Body of pancreas (tissue), 4 donors: ENCODE measurements at regions not wholly inside any gene's neighbourhood (a gene's known extent, or its start where the extent isn't known, plus 50 kb on each side); places are given as distances from the start of the nearest gene placed in this dataset.

ENCODE experiments used
- ATAC-seq: fragments of 150-250 bp; one replicate; pipeline ENCODE4 v1.9.1; 2016
- DNase-seq, 4 donors: peaks; one replicate each; pipeline ENCODE4 v3.0.0-alpha.2; 2019
- H3K27ac ChIP-seq, 4 donors: fragments of 200-600 bp; sonication (generic); 1 replicate in 3 of 4; 2 replicates in 1 of 4; pipeline versions ENCODE4 v1.5.1 to v1.6.1; 2016 to 2019; ENCODE audit warnings: mild to moderate bottlenecking in 1 of 4, mixed read lengths in 1 of 4, moderate library complexity in 1 of 4
- H3K27me3 ChIP-seq, 2 donors: fragments of 200-600 bp; sonication (generic); one replicate each; pipeline ENCODE4 v1.6.0; 2016; ENCODE audit warnings: mild to moderate bottlenecking in 1 of 2
- H3K36me3 ChIP-seq, 2 donors: fragments of 200-600 bp; sonication (generic); replicated peaks in 1 of 2; 2 replicates each; pipeline ENCODE4 v1.5.1; 2016; ENCODE audit warnings: low read depth in 2 of 2; ENCODE audit not compliant: insufficient read depth in 1 of 2
- H3K4me1 ChIP-seq: fragments of 200-600 bp; sonication (generic); one replicate; pipeline ENCODE4 v1.6.0; 2016
- H3K4me3 ChIP-seq, 2 donors: fragments of 200-600 bp; sonication (generic); 1 replicate in 1 of 2; 2 replicates in 1 of 2; pipeline ENCODE4 v1.5.1; 2016 to 2019
- H3K9me3 ChIP-seq, 3 donors: fragments of 200-600 bp; sonication (generic); 1 replicate in 2 of 3; 2 replicates in 1 of 3; pipeline ENCODE4 v1.5.1; 2016
- CTCF ChIP-seq, 7 experiments: fragments of 450-650 bp in 4 of 7; fragments of 200-600 bp in 3 of 7; sonication (generic) in 3 of 7; IDR thresholded peaks; one replicate each; pipeline ENCODE4 v1.5.1; 2016 to 2019; ENCODE audit warnings: antibody characterized with exemption in 7 of 7
- POLR2A ChIP-seq, 3 donors: fragments of 450-650 bp; IDR thresholded peaks; one replicate each; pipeline ENCODE4 v1.6.1; 2016; ENCODE audit warnings: antibody characterized with exemption in 3 of 3, mild to moderate bottlenecking in 2 of 3
- WGBS, 2 donors: methylation state at CpG; one replicate each; pipeline ENCODE4 v1.1.5; 2017; 5-methylcytosine and 5-hydroxymethylcytosine counted together
- intact Hi-C: fragments of 100-400 bp; cut with DNase I; formaldehyde crosslinking; loops from one replicate; pipeline ENCODE4 v1.15.1; 2023

DNA sequence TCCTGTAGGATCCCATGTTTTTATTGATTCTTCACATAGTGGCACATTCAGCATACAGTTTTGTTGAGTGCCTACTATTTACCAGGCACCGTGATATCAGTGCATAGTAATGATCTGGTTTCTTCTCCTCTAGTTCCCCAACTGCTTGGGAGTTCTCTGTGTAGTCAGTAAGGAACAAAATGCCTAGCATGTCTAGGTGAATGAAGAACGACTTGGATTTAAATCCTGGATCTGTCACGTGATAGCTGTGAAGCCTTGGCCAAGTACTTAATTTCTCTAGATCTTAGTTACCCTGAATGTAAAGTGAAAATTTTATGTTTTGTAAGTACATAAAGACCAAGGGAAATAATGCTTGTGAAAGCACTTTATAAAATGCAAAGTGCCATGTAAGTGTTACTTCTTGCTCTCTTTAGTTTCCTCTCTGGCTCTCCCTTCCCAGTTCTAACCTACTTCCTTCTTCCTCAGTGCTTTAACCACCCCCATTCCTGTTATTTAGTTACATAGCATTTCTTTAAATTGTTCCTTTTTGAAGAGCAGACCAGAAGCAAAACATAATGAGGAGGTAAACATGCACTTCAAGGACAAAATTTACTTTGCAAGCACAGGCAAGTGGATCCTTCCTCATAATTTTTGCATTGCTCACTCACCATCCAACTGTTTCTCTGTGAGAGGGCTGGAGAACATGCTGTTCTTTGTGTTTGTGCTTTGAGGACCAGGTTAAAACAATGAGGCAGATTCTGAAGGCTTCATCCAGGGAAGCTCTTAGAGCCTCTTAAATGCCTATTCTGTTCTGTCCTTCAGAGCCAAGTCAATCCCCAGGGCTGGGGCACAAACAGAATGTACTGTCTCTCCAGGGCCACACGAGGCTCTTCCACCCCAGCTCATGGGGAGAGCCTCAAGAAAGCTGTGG is 353.9 kb upstream of the TENM4 start:
- Histone ChIP-seq H3K27ac (no peak overlapping the region), H3K27me3 (no peaks in the 10 kb centered on the region), H3K4me3 (no peak overlapping the region), H3K36me3 (no peaks in the 10 kb centered on the region), H3K4me1 (no peaks in the 10 kb centered on the region), H3K9me3 (no peaks in the 10 kb centered on the region)
- no peak for ATAC-seq
- DNase-seq: no peak
- intact Hi-C loops: no loop called here
- TF ChIP-seq POLR2A (IDR thresholded peaks at IDR 0.05) (no peak), CTCF (IDR thresholded peaks at IDR 0.05) (no peak)
- WGBS, 2 donors: 26 to 58% methylated on average over 4 of the region's 4 CpGs

GRCh38 chr11:79794057-79794456 is 353.2 kb upstream of the TENM4 start:
- Histone ChIP-seq H3K4me3 (no peak overlapping the region), H3K4me1 (no peaks in the 10 kb centered on the region), H3K27ac (no peak overlapping the region), H3K9me3 (no peaks in the 10 kb centered on the region), H3K27me3 (no peaks in the 10 kb centered on the region), H3K36me3 (no peaks in the 10 kb centered on the region)
- no peak for DNase-seq
- no peak for ATAC-seq
- intact Hi-C loops: no loop called here
- TF ChIP-seq POLR2A (IDR thresholded peaks at IDR 0.05) (no peak), CTCF (IDR thresholded peaks at IDR 0.05) (no peak)
- WGBS, 2 donors: 41 to 42% methylated on average over 3 of the region's 3 CpGs

- Histone ChIP-seq H3K27me3 (no peaks in the 10 kb centered on the region), H3K4me3 (no peak overlapping the region), H3K4me1 (no peaks in the 10 kb centered on the region), H3K9me3 (no peaks in the 10 kb centered on the region), H3K27ac (no peak overlapping the region), H3K36me3 (no peaks in the 10 kb centered on the region)
- 35 to 38% methylated on average over 1 of the region's 1 CpG for WGBS, 2 donors
- TF ChIP-seq POLR2A (IDR thresholded peaks at IDR 0.05): no peak
- intact Hi-C loops: no loop called here
- DNase-seq (no peak), ATAC-seq (no peak)
Observed at GRCh38 chr11:79786961-79787360, 346.1 kb upstream of the TENM4 start.

DNA sequence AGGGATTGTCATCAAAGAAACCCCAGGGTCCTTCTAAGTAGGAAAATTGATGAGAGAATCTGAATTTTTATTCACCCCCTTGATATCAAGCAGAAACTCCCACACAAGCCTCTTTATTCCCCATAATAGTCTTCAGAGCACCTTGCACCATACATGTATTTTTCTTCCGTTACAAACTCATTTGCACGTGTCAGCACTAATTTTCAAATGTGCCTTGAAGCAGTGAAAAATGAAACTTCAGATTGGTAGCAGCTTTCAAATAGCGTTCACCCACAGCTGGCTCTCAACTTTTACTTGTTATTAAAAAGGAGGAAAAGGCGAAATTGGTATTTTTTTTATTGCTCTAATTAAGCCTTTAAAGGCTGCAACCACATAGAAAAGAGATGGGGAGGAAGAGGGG is 343.0 kb upstream of the TENM4 start:
- H3K4me3 ChIP-seq: no peak overlapping the region
- no peak overlapping the region for H3K27ac ChIP-seq
- DNase-seq (no peak), ATAC-seq (no peak)
- no peaks in the 10 kb centered on the region for H3K4me1 ChIP-seq
- 52 to 54% methylated on average over 4 of the region's 4 CpGs for WGBS, 2 donors
- TF ChIP-seq POLR2A (IDR thresholded peaks at IDR 0.05) (no peak), CTCF (IDR thresholded peaks at IDR 0.05) (no peak)
- no peaks in the 10 kb centered on the region for H3K9me3 ChIP-seq
- no peaks in the 10 kb centered on the region for H3K27me3 ChIP-seq
- intact Hi-C loops: no loop called here
- no peaks in the 10 kb centered on the region for H3K36me3 ChIP-seq

DNA sequence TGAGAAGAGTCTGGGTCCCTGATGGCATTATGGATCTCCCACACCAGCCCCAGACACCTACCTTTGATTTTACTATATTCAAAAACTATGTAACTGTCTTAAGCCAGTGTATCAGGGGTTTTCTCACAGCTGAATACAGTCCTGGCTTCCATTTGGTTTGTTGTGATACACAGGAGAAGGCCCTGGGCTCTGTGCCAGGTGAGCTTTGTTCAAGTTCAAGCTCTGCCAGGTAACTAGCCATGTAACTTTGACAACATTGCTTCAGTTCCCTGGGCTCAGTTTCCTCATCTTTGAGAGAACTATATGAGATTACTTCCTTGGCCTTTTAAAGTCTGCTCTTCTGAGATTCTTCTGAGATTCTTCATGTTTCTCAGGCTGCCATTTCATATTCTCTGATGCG is 327.5 kb upstream of the TENM4 start:
- intact Hi-C loops: no loop called here
- DNase-seq (peak in 3 of 4 donors; percentile 12 to 59 (median 19)), ATAC-seq (no peak)
- no peak for TF ChIP-seq POLR2A (IDR thresholded peaks at IDR 0.05)
- TF ChIP-seq CTCF (IDR thresholded peaks at IDR 0.05): no peak
- WGBS, 2 donors: 4 to 26% methylated on average over 1 of the region's 1 CpG
- no peaks in the 10 kb centered on the region for H3K36me3 ChIP-seq
- H3K27ac ChIP-seq: no peak overlapping the region
- H3K9me3 ChIP-seq: no peaks in the 10 kb centered on the region
- H3K4me3 ChIP-seq: no peak overlapping the region
- no peaks in the 10 kb centered on the region for H3K27me3 ChIP-seq
- no peaks in the 10 kb centered on the region for H3K4me1 ChIP-seq
